Panc1 (cell line): ENCODE measurements at regions not wholly inside any gene's neighbourhood (a gene's known extent, or its start where the extent isn't known, plus 50 kb on each side); places are given as distances from the start of the nearest gene placed in this dataset.
A peak's percentile ranks its signal among the peaks of the same experiment; 100 is the strongest.

Source experiments
- ATAC-seq: fragments of 200-7000 bp; cut with Tn5 transposase; 2 replicates; pipeline ENCODE4 v1.9.1; 2020; ENCODE audit warnings: mild to moderate bottlenecking, moderate library complexity
- BruUV-seq: library from RNA; stranded (reverse); fragments of 400-500 nt; replicated peaks from 2 replicates; lab custom pipeline; 2021; lab: Mats Ljungman, UMichigan
- CTCF ChIA-PET: fragments of 300-600 bp; sonication (Branson Sonifier 250); formaldehyde crosslinking; loops from one replicate; lab custom pipeline; 2022; ENCODE audit warnings: antibody characterized with exemption; lab: Charles Lee
- POLR2A ChIA-PET: fragments of 300-600 bp; sonication (Branson Sonifier 250); formaldehyde crosslinking; loops from one replicate; lab custom pipeline; 2022; ENCODE audit warnings: antibody characterized with exemption; lab: Charles Lee
- DNase-seq: peaks from one replicate; pipeline ENCODE4 v3.0.0-alpha.2; 2010; ENCODE audit warnings: low read depth, low spot score
- H3K27ac ChIP-seq: 2 replicates; pipeline ENCODE4 v1.5.1; 2011; ENCODE audit warnings: mild to moderate bottlenecking, low read length, inconsistent platforms
- H3K27me3 ChIP-seq: fragments of 200-500 bp; sonication (Bioruptor generic); 2 replicates; pipeline ENCODE4 v1.6.0; 2014; ENCODE audit warnings: low read length, inconsistent platforms; ENCODE audit not compliant: control insufficient read depth, insufficient read depth
- H3K36me3 ChIP-seq: fragments of 200-500 bp; sonication (Bioruptor generic); 2 replicates; pipeline ENCODE4 v1.5.1; 2014; ENCODE audit warnings: inconsistent platforms, mild to moderate bottlenecking, low read length, moderate library complexity; ENCODE audit not compliant: control insufficient read depth, insufficient read depth
- H3K4me1 ChIP-seq: 2 replicates; pipeline ENCODE4 v1.5.1; 2011; ENCODE audit warnings: inconsistent platforms, mild to moderate bottlenecking, low read length, moderate library complexity; ENCODE audit not compliant: control insufficient read depth, insufficient read depth
- H3K4me3 ChIP-seq, 2 experiments: 2 replicates each; pipeline ENCODE4 v1.5.1; 2011 to 2012; ENCODE audit warnings: low read depth in 2 of 2, low read length in 2 of 2, mild to moderate bottlenecking in 2 of 2, inconsistent platforms in 1 of 2, moderate library complexity in 1 of 2
- H3K9me3 ChIP-seq: fragments of 200-500 bp; sonication (Bioruptor generic); 2 replicates; pipeline ENCODE4 v1.5.1; 2014; ENCODE audit warnings: low read depth, mild to moderate bottlenecking, inconsistent platforms, low read length, moderate library complexity; ENCODE audit not compliant: control insufficient read depth, insufficient read depth
- POLR2AphosphoS5 ChIP-seq: IDR thresholded peaks from 2 replicates; pipeline ENCODE4 v1.6.1; 2012; ENCODE audit warnings: mild to moderate bottlenecking, low read depth, low read length, moderate library complexity
- SIN3A ChIP-seq: IDR thresholded peaks from 2 replicates; pipeline ENCODE4 v1.6.1; 2012; ENCODE audit warnings: low read depth, mild to moderate bottlenecking, low read length, moderate library complexity, borderline replicate concordance; ENCODE audit not compliant: insufficient read depth
- TCF7L2 ChIP-seq: IDR thresholded peaks from 2 replicates; pipeline ENCODE4 v1.6.1; 2011; ENCODE audit warnings: mild to moderate bottlenecking, low read depth, low read length, inconsistent platforms
- in situ Hi-C: cut with HindIII; loops from 2 replicates; pipeline ENCODE4 v1.10.0; 2016; ENCODE audit warnings: low sequenced_read_pairs, low pct_unique_long_range_greater_than_20kb
- intact Hi-C: fragments of 100-400 bp; cut with micrococcal nuclease; formaldehyde crosslinking; loops from one replicate; pipeline ENCODE4 v1.10.0; 2022; ENCODE audit not compliant: unreplicated experiment
- TF ChIP-seq, protein P1 (sequence below), 2 experiments: IDR thresholded peaks; 2 replicates each; pipeline ENCODE4 v1.6.1; 2011 to 2012; ENCODE audit warnings: low read depth in 2 of 2, control low read depth in 1 of 2, low read length in 1 of 2, mild to moderate bottlenecking in 1 of 2, moderate library complexity in 1 of 2; ENCODE audit not compliant: insufficient read depth in 1 of 2
- TF ChIP-seq, protein P2 (sequence below): fragments of 450-650 bp; IDR thresholded peaks from 2 replicates; pipeline ENCODE4 v1.5.1; 2017; ENCODE audit warnings: mild to moderate bottlenecking

DNA sequence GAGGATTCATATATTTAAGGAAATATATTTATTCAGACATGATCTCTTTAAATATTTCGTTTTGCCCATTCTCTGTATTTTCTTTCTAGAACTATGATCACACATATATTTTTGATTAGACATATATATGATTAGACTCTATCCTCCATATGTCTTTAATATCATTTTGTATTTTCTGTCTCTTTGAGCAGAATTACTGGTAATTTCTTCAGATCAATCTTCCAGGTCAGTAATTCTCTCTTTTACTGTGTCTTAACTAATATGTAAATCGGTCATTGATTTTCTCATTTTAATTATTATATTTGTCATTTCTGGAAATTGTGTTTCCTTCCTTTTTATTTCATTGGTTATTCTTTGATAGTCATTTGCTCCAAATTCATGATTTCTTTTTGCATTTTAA is 586.2 kb downstream of the NR2F2 start:
- TF ChIP-seq SIN3A = no peak
- TF ChIP-seq TCF7L2 = no peak
- BruUV-seq = no TSS peak
- H3K36me3 ChIP-seq = no peaks in the 10 kb centered on the region
- no peak for DNase-seq
- CTCF ChIA-PET = no interaction called here
- H3K4me3 ChIP-seq = no peak overlapping the region
- POLR2A ChIA-PET = no interaction called here
- H3K4me1 ChIP-seq = no peaks in the 10 kb centered on the region
- H3K27ac ChIP-seq = no peak overlapping the region
- intact Hi-C loops = no loop called here
- H3K9me3 ChIP-seq = peaks cover 11% of the 10 kb centered on the region
- no peaks in the 10 kb centered on the region for H3K27me3 ChIP-seq
- in situ Hi-C loops = no loop called here
- no peak for ATAC-seq

DNA sequence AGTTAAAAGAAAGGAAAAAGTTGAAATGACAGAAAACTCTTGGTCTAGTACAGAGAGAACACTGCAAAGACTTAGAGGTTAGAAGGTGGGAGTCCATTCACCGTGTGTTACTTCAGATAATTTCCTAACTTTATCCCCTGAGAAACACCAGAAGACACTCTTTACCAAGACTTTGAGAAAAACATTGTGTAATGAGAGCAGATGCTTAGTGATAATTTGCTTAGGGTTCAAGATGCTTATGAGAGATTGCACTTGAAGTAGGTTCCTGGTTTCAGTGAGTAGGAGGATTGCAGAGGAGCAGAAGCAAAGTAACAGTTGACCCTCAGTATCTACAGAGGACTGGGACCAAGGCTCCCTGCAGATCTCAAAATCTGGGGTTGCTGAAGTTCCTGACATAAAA is 594.1 kb downstream of the NR2F2 start:
- Histone ChIP-seq H3K27ac (no peak overlapping the region), H3K4me3 (no peak overlapping the region), H3K9me3 (no peaks in the 10 kb centered on the region), H3K27me3 (no peaks in the 10 kb centered on the region), H3K4me1 (no peaks in the 10 kb centered on the region), H3K36me3 (no peaks in the 10 kb centered on the region)
- CTCF ChIA-PET = no interaction called here
- intact Hi-C loops = no loop called here
- DNase-seq = no peak
- TF ChIP-seq SIN3A (no peak), TCF7L2 (no peak), POLR2AphosphoS5 (no peak)
- TF ChIP-seq, protein P1, sequence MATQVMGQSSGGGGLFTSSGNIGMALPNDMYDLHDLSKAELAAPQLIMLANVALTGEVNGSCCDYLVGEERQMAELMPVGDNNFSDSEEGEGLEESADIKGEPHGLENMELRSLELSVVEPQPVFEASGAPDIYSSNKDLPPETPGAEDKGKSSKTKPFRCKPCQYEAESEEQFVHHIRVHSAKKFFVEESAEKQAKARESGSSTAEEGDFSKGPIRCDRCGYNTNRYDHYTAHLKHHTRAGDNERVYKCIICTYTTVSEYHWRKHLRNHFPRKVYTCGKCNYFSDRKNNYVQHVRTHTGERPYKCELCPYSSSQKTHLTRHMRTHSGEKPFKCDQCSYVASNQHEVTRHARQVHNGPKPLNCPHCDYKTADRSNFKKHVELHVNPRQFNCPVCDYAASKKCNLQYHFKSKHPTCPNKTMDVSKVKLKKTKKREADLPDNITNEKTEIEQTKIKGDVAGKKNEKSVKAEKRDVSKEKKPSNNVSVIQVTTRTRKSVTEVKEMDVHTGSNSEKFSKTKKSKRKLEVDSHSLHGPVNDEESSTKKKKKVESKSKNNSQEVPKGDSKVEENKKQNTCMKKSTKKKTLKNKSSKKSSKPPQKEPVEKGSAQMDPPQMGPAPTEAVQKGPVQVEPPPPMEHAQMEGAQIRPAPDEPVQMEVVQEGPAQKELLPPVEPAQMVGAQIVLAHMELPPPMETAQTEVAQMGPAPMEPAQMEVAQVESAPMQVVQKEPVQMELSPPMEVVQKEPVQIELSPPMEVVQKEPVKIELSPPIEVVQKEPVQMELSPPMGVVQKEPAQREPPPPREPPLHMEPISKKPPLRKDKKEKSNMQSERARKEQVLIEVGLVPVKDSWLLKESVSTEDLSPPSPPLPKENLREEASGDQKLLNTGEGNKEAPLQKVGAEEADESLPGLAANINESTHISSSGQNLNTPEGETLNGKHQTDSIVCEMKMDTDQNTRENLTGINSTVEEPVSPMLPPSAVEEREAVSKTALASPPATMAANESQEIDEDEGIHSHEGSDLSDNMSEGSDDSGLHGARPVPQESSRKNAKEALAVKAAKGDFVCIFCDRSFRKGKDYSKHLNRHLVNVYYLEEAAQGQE (IDR thresholded peaks at IDR 0.05; ENCODE audit: insufficient read depth in 1 of 2, low read depth in 2 of 2, low read length in 1 of 2) = no peak
- TF ChIP-seq, protein P2, sequence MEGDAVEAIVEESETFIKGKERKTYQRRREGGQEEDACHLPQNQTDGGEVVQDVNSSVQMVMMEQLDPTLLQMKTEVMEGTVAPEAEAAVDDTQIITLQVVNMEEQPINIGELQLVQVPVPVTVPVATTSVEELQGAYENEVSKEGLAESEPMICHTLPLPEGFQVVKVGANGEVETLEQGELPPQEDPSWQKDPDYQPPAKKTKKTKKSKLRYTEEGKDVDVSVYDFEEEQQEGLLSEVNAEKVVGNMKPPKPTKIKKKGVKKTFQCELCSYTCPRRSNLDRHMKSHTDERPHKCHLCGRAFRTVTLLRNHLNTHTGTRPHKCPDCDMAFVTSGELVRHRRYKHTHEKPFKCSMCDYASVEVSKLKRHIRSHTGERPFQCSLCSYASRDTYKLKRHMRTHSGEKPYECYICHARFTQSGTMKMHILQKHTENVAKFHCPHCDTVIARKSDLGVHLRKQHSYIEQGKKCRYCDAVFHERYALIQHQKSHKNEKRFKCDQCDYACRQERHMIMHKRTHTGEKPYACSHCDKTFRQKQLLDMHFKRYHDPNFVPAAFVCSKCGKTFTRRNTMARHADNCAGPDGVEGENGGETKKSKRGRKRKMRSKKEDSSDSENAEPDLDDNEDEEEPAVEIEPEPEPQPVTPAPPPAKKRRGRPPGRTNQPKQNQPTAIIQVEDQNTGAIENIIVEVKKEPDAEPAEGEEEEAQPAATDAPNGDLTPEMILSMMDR = no peak
- POLR2A ChIA-PET = no interaction called here
- in situ Hi-C loops = no loop called here
- no TSS peak for BruUV-seq
- no peak for ATAC-seq

DNA sequence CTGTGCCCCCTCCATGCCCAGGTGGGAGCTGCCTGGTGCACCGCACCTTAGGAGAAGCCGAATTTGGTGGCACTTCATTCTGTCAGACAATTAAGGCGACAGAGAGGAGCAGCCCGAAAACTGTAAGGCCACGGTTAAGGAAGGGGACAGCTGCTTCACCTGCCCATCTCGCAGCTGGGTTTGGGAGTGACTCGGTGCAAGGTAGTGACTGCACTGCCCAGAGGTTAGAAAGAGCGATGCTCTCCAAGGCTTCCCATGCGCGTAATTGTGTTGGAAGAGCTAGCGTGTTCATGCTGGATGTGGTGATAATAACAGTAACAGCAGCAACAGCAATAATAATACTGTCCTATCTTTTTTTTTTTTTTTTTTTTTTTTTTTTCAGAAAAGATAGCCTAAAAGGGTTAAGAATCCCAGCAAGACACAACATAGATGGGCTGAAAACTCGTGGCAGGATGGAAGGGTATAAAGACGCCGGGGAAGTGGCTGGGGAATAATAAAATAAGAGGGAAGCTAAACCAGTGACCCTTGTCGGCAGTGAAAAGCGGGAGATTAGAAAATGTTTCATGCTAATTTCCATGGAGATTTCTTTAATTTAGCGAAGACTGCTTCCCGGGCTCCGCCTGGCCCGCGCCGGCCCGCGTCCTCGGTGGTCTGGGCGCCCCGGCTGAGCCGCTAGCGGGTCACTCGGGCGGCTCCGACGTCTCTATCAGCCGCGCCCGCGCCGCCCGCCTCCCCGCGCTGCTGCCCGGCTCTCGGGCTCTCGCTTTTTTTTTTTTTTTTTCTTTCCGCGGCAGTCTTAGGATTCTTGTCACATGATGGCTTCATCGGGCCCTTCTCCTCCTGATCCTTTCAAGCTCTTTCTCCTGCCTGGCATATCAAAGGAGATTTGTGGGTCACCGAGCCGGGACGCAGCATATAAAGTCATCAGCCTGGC is 617.1 kb downstream of the NR2F2 start:
- H3K36me3 ChIP-seq = no peaks in the 10 kb centered on the region
- POLR2A ChIA-PET = interaction anchor here (0.7 kb wide), 1 partner anchor 1248 kb away, joined by 12 read pairs; no protein-coding TSS in a partner anchor
- H3K4me1 ChIP-seq = peaks cover 4% of the 10 kb centered on the region; the same call in 1 of the 2 replicates
- intact Hi-C loops (no loop called here), in situ Hi-C loops (no loop called here)
- H3K4me3 ChIP-seq = no peak overlapping the region
- no peaks in the 10 kb centered on the region for H3K9me3 ChIP-seq
- CTCF ChIA-PET = interaction anchor here (0.6 kb wide), 1 partner anchor 110 kb away, joined by 3 read pairs; no protein-coding TSS in a partner anchor
- BruUV-seq = no TSS peak
- TF ChIP-seq SIN3A = no peak
- TF ChIP-seq, protein P2 = no peak
- H3K27ac ChIP-seq = peak overlapping the region; percentile 63; the same call in 1 of the 2 replicates
- no peak for ATAC-seq
- DNase-seq = no peak
- H3K27me3 ChIP-seq = no peaks in the 10 kb centered on the region
